Colonic mucosa (tissue), 4 donors: ENCODE measurements at regions not wholly inside any gene's neighbourhood (a gene's known extent, or its start where the extent isn't known, plus 50 kb on each side); places are given as distances from the start of the nearest gene placed in this dataset.

Source experiments
- DNase-seq: peaks from one replicate; pipeline ENCODE4 v3.0.0-alpha.2; 2020
- H3K27ac ChIP-seq: fragments of 200-600 bp; one replicate; pipeline ENCODE4 v1.8.0; 2021
- H3K27me3 ChIP-seq: fragments of 200-600 bp; one replicate; pipeline ENCODE4 v1.8.0; 2021
- H3K36me3 ChIP-seq: fragments of 200-600 bp; one replicate; pipeline ENCODE4 v1.8.0; 2021
- H3K4me1 ChIP-seq: fragments of 200-600 bp; one replicate; pipeline ENCODE4 v1.8.0; 2021; ENCODE audit warnings: mild to moderate bottlenecking
- H3K4me3 ChIP-seq: fragments of 200-600 bp; one replicate; pipeline ENCODE4 v1.8.0; 2021
- H3K9ac ChIP-seq, 2 donors: one replicate each; pipeline ENCODE4 v1.7.0; 2013; ENCODE audit warnings: control low read depth in 2 of 2, low read depth in 2 of 2, low read length in 2 of 2
- H3K9me3 ChIP-seq: fragments of 200-600 bp; one replicate; pipeline ENCODE4 v1.8.0; 2021
- CTCF ChIP-seq: fragments of 200-600 bp; IDR thresholded peaks from one replicate; pipeline ENCODE4 v1.8.0; 2022; ENCODE audit warnings: antibody characterized with exemption, mild to moderate bottlenecking
- intact Hi-C: fragments of 100-400 bp; cut with DNase I; formaldehyde crosslinking; loops from one replicate; pipeline ENCODE4 v1.14.1; 2022
- donor health status: healthy.
- donor health status: DM: no; HTN: no; CAD: no.
- donor health status: DM: no; HTN: no; CAD: no.

- H3K27ac ChIP-seq, result no peak overlapping the region
- no peak for DNase-seq
- H3K9ac ChIP-seq, result no peak overlapping the region
These were observed 189.6 kb upstream of the E2F8 start for GRCh38 chr11:19430346-19430745.

GRCh38 chr11:19429108-19429760 is 188.5 kb upstream of the E2F8 start:
- no peak for TF ChIP-seq CTCF

More at GRCh38 chr11:19430346-19430745, 189.6 kb upstream of the E2F8 start:
- TF ChIP-seq CTCF, result no peak
- H3K36me3 ChIP-seq, result no peaks in the 10 kb centered on the region
- no peaks in the 10 kb centered on the region for H3K9me3 ChIP-seq
- no peaks in the 10 kb centered on the region for H3K27me3 ChIP-seq
- no peak overlapping the region for H3K4me3 ChIP-seq
- no peaks in the 10 kb centered on the region for H3K4me1 ChIP-seq
- intact Hi-C loops, result no loop called here

GRCh38 chr11:19428206-19429002 is 187.7 kb upstream of the E2F8 start:
- Histone ChIP-seq H3K36me3 (no peaks in the 10 kb centered on the region), H3K9me3 (no peaks in the 10 kb centered on the region), H3K4me1 (no peaks in the 10 kb centered on the region), H3K9ac (no peak overlapping the region), H3K4me3 (no peak overlapping the region), H3K27ac (no peak overlapping the region), H3K27me3 (no peaks in the 10 kb centered on the region)
- no peak for DNase-seq
- intact Hi-C loops, result no loop called here
- no peak for TF ChIP-seq CTCF

More at GRCh38 chr11:19429108-19429760, 188.5 kb upstream of the E2F8 start:
- no peak for DNase-seq
- Histone ChIP-seq H3K4me1 (no peaks in the 10 kb centered on the region), H3K36me3 (no peaks in the 10 kb centered on the region), H3K27me3 (no peaks in the 10 kb centered on the region), H3K4me3 (no peak overlapping the region), H3K27ac (no peak overlapping the region), H3K9ac (no peak overlapping the region), H3K9me3 (no peaks in the 10 kb centered on the region)
- intact Hi-C loops, result no loop called here

GRCh38 chr11:19426756-19427403 is 186.1 kb upstream of the E2F8 start:
- H3K36me3 ChIP-seq, result no peaks in the 10 kb centered on the region
- TF ChIP-seq CTCF, result no peak
- H3K27ac ChIP-seq, result no peak overlapping the region
- H3K27me3 ChIP-seq, result no peaks in the 10 kb centered on the region
- H3K4me3 ChIP-seq, result no peak overlapping the region
- no peaks in the 10 kb centered on the region for H3K4me1 ChIP-seq
- intact Hi-C loops, result no loop called here
- DNase-seq, result no peak
- no peaks in the 10 kb centered on the region for H3K9me3 ChIP-seq
- no peak overlapping the region for H3K9ac ChIP-seq

GRCh38 chr11:19426011-19426755 is 185.4 kb upstream of the E2F8 start:
- no peak overlapping the region for H3K4me3 ChIP-seq
- intact Hi-C loops, result no loop called here
- H3K4me1 ChIP-seq, result no peaks in the 10 kb centered on the region
- DNase-seq, result no peak
- H3K36me3 ChIP-seq, result no peaks in the 10 kb centered on the region
- no peak for TF ChIP-seq CTCF
- no peaks in the 10 kb centered on the region for H3K9me3 ChIP-seq
- no peak overlapping the region for H3K9ac ChIP-seq
- no peaks in the 10 kb centered on the region for H3K27me3 ChIP-seq
- no peak overlapping the region for H3K27ac ChIP-seq
